ENCODE measurements at regions not wholly inside any gene's neighbourhood (a gene's known extent, or its start where the extent isn't known, plus 50 kb on each side); places are given as distances from the start of the nearest gene placed in this dataset.

DNA sequence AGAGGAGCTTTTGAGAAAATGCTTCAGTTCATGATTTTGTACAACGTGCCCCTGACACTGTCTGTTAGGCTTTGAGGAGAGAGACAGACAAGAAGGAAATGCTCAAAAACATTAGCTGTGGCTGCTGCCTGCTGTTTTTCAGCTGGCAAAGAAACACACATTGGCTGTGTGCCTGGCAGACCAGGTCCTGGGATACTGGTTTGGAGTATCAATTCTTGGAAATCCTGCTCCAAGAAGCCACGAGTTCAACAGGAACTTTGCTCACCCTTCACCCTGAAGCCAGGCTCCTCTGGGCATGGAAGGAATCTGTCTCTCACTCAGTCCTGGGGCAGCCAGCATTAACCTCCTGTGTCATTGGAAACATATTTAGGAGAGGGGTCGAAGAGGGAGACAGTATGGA lies 245.5 kb downstream of the AUH start:
- H3K4me2 ChIP-seq (ENCODE audit: insufficient read depth in 1 of 2, low read depth in 2 of 2, low read length in 2 of 2) = no peak overlapping the region
- peaks cover 4 to 6% (median 5%) of the 10 kb centered on the region in 4 experiments; a peak in 6 of 7 replicates for H3K4me1 ChIP-seq (replicated peaks in 1 of 4; ENCODE audit: control insufficient read depth in 3 of 4, insufficient read depth in 4 of 4, low read length in 3 of 4)
- H3K14ac ChIP-seq (ENCODE audit: insufficient read length) = no peak overlapping the region
- H3K56ac ChIP-seq (replicated peaks; ENCODE audit: insufficient read length, low read depth, low read length) = no peak overlapping the region
- no peaks in the 10 kb centered on the region for H3K79me2 ChIP-seq (ENCODE audit: control insufficient read depth in 1 of 2, insufficient read depth in 2 of 2, low read length in 2 of 2)
- no peak overlapping the region; the same call in 1 of the 2 replicates for H2AK5ac ChIP-seq (ENCODE audit: low read depth, low read length)
- no peak overlapping the region for H2BK5ac ChIP-seq (ENCODE audit: low read depth, low read length)
- POLR2A ChIA-PET (ENCODE audit: partially characterized antibody) = no interaction called here
- H3K23me2 ChIP-seq (ENCODE audit: low read depth, low read length) = no peaks in the 10 kb centered on the region
- H4K8ac ChIP-seq (ENCODE audit: extremely low read depth, insufficient read depth, low read length) = no peak overlapping the region
- no peak overlapping the region for H2AFZ ChIP-seq (ENCODE audit: low read length)
- H3K79me1 ChIP-seq (ENCODE audit: low read depth, low read length) = no peaks in the 10 kb centered on the region
- H3K4ac ChIP-seq (replicated peaks; ENCODE audit: insufficient read length, low read depth, low read length) = no peak overlapping the region
- no peak overlapping the region for H2BK20ac ChIP-seq (ENCODE audit: low read length)
- no peaks in the 10 kb centered on the region for H3K36me3 ChIP-seq (ENCODE audit: control insufficient read depth in 2 of 4, insufficient read depth in 4 of 4, low read length in 3 of 4)
- CTCF ChIA-PET (ENCODE audit: partially characterized antibody) = interaction anchor here (1.3 kb wide), 1 partner anchor 15 kb away, joined by 4 read pairs; no protein-coding TSS in a partner anchor
- no peak overlapping the region for H2BK120ac ChIP-seq (replicated peaks; ENCODE audit: low read depth, low read length)
- H4K20me1 ChIP-seq (replicated peaks in 1 of 2; ENCODE audit: control insufficient read depth in 1 of 2, insufficient read depth in 2 of 2, low read length in 2 of 2) = no peaks in the 10 kb centered on the region
- peaks cover 0 to 4% of the 10 kb centered on the region in 2 experiments; a peak in 3 of 4 replicates for H3K9me3 ChIP-seq (ENCODE audit: insufficient read depth in 2 of 2, low read depth in 1 of 2, low read length in 1 of 2)
- no peak overlapping the region for H3K18ac ChIP-seq (ENCODE audit: extremely low read depth, low read length)
- H3K9ac ChIP-seq (replicated peaks in 1 of 4; ENCODE audit: extremely low read depth in 1 of 4, low read depth in 3 of 4, low read length in 3 of 4) = no peak overlapping the region
- H3K23ac ChIP-seq (ENCODE audit: insufficient read length) = no peak overlapping the region
- WGBS, 2 experiments (ENCODE audit: extremely low coverage in 1 of 2, insufficient coverage in 1 of 2, insufficient read length in 1 of 2, insufficient replicate concordance in 2 of 2, low coverage in 1 of 2, low lambda C conversion rate in 2 of 2, missing lambda C conversion rate in 1 of 2) = 86% methylated on average over 3 of the region's 3 CpGs; no CpG with 5 or more reads in 1 of the 2 experiments
- no peak overlapping the region for H2BK12ac ChIP-seq (ENCODE audit: low read depth, low read length)
- H4K5ac ChIP-seq (ENCODE audit: insufficient read length, low read depth, low read length) = no peak overlapping the region
- H4K91ac ChIP-seq (replicated peaks; ENCODE audit: insufficient read length, low read length) = no peak overlapping the region
- no peak for TF ChIP-seq YY1 (IDR thresholded peaks at IDR 0.05; ENCODE audit: low read depth, low read length)
- FAIRE-seq (no peak), DNase-seq (ENCODE audit: low read depth in 1 of 2, low spot score in 2 of 2) (no peak)
- H3K4me3 ChIP-seq (ENCODE audit: extremely low read depth in 1 of 4, insufficient read depth in 2 of 4, low read depth in 3 of 4, low read length in 4 of 4) = no peak overlapping the region
- H3K27me3 ChIP-seq (replicated peaks in 1 of 4; ENCODE audit: control insufficient read depth in 3 of 4, extremely low read depth in 1 of 4, insufficient read depth in 3 of 4, low read length in 3 of 4) = no peaks in the 10 kb centered on the region; a peak in 2 of 7 replicates
- no peak overlapping the region for H2BK15ac ChIP-seq (ENCODE audit: low read length)
- no peak overlapping the region for H3K27ac ChIP-seq (ENCODE audit: low read depth, low read length)
